HG03432 (cell line): ENCODE measurements at regions not wholly inside any gene's neighbourhood (a gene's known extent, or its start where the extent isn't known, plus 50 kb on each side); places are given as distances from the start of the nearest gene placed in this dataset.

ENCODE experiments used
- ATAC-seq: cut with Tn5 transposase; IDR thresholded peaks from one replicate; pipeline ENCODE4 v1.9.1; 2021; ENCODE audit warnings: mild to moderate bottlenecking, moderate library complexity; ENCODE audit not compliant: unreplicated experiment

DNA sequence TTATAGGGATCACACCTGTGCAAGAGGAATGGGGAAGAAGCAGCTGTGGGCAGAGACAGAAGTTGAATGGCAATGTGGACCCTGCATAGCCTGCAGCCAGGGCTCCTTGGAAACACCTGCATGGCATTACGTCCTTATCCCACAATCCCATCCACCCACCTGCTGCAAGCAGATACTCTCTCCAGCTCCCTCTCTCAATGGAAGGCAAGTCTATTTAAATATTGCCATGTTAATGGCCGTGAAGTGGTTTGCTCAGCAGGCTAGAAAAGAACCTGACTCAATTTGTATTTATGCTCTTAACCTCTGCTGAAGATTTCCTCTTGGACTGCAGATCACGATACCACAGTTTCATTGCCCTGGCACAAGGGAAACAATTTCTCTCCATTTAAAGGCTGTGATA, 417.0 kb downstream of the TYW1 start:
- no peak for ATAC-seq

- no peak for ATAC-seq
Observed at GRCh38 chr7:67414858-67415257, 418.2 kb downstream of the TYW1 start.

DNA sequence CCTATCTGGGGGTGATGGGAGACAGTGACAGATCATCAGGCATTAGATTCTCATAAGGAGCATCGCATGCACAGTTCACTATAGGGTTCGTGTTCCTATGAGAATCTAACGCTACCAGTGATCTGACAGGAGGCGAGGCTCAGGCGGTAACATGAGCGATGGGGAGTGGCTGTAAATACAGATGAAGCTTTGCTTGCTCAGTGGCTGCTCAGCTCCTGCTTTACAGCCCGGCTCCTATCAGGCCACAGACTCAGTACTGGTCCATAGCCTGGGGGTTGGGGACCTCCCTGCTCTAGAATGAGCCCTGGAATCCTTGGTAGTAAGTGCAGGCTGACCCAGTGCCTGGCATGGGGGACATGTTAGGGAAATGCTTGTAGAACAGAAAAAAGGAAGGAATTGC, 426.0 kb downstream of the TYW1 start:
- ATAC-seq = no peak

GRCh38 chr7:67423065-67423464, 426.4 kb downstream of the TYW1 start:
- ATAC-seq = no peak

DNA sequence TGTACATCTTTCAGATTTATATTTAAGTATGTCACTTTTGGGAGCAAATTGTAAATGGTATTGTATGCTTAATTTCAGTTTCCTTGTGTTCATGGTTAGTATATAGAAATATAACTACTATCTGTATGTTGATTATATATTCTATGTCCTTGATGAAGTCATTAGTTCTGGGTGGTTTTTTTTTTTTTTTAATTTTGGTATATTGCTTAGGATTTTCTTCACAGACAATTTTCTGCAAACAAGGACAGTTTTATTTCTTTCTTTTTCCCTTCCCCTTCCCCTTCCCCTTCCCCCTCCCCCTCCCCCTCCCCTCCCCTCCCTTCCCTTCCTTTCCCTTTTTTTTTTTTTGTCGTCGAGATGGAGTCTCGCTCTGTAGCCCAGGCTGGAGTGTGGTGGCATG, 430.0 kb downstream of the TYW1 start:
- ATAC-seq = no peak

DNA sequence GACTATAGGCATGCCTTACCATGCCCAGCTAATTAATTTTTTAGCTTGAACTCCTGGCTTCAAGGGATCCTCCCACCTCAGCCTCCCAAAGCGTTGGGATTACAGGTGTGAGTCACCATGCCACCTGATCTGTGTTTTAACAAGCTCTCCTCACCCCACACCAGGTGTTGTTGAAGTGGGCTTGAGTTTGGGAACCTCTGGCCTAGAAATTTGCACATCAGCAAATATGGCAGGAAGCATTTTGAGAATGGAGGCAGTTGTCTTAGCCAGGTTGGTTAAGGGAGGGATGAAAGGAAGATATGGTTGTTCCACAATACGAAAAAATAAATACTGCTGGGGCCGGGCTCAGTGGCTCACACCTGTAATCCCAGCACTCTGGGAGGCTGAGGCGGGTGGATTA, 433.1 kb downstream of the TYW1 start:
- no peak for ATAC-seq

- no peak for ATAC-seq
Observed at GRCh38 chr7:67432536-67433234, 436.1 kb downstream of the TYW1 start.

GRCh38 chr7:67435894-67436535, 439.4 kb downstream of the TYW1 start:
- no peak for ATAC-seq

GRCh38 chr7:67438198-67438882, 441.7 kb downstream of the TYW1 start:
- no peak for ATAC-seq

DNA sequence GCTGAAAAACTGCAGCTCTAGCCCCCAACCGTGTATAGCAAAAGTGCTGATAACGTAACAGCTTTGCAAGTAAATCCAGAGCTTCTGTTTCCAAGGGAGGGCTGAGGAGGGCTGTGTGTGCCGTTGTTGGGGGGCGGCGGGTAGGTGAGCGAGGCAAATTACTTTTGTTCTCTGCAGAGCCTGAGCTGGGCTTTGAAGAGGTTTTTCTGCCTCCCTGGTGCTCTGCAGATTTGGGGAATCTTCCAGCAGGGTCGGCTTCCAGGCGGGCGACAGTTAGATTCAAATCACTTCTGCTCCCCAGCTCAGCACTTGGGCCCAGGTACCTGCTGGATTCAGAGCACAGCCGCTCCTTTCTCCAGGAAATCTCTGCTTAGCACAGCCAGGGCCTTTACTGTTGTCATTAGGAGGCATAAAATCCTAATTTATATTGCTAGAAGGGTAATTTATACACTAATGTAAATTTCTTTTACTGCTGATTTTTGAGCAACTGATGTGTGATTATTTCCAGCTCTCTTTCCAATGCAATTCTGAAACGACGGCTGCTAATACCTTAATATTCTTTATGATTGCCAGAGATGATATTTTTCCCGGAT, 442.4 kb downstream of the TYW1 start:
- no peak for ATAC-seq

DNA sequence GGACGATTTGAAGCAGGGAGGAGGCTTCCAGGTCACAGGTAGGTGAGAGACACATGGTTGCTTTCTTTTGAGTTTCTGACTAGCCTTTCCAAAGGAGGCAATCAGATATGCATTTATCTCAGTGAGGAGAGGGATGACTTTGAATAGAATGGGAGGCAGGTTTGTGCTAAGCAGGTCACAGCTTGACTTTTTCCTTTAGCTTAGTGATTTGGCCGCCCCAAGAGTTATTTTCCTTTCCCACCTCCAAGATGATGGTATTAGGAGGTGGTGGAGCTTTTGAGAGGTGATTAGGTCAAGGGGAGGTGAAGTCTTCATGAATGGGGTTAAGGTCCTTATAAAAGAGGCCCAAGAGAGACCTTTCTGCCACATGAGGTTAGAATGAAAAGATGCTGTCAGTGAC, 443.7 kb downstream of the TYW1 start:
- ATAC-seq = no peak

DNA sequence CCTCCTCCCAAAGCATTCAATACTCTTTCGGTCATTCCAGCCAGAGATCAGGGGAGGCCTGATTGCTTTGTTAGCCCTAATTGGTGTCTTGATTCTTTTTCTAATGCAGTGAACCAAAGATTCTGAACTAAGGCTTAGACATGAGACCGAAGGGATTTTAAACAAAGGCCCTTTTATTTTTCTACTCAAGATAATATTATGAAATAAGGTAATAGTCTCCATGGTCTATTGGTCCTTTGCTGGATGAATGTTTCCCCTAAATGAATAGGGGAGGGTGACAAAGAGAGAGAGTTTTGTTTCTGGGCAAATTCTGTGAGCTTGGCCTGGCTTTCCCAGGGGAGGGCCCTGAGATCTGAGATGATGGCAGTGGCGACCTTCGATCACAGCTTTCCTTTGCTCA, 449.1 kb downstream of the TYW1 start:
- ATAC-seq = no peak

GRCh38 chr7:67447297-67447696, 450.7 kb downstream of the TYW1 start:
- no peak for ATAC-seq

GRCh38 chr7:67448271-67448670, 451.6 kb downstream of the TYW1 start:
- ATAC-seq = no peak

GRCh38 chr7:67450171-67450570, 453.5 kb downstream of the TYW1 start:
- no peak for ATAC-seq

DNA sequence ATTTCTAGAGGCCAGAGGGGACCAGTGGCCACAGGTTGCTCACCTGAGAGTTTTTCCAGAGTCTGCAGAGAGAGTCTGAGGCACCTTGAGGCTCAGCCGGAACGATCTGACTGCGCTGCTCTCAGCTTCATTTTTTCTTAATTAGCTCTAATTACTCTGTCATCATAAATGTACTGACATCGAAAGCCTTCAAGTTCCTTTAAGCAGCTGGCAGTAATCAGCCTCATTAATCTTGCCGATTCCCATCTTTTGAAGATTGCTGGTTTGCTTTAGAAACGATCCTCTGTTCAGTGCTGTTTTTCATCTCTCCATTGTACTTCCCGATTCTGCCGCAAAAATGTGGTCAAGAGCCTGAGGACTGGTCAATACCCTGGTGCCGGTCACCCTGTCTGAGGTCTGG, 454.7 kb downstream of the TYW1 start:
- ATAC-seq = no peak

- no peak for ATAC-seq
Observed at GRCh38 chr7:67452516-67453026, 455.9 kb downstream of the TYW1 start.

DNA sequence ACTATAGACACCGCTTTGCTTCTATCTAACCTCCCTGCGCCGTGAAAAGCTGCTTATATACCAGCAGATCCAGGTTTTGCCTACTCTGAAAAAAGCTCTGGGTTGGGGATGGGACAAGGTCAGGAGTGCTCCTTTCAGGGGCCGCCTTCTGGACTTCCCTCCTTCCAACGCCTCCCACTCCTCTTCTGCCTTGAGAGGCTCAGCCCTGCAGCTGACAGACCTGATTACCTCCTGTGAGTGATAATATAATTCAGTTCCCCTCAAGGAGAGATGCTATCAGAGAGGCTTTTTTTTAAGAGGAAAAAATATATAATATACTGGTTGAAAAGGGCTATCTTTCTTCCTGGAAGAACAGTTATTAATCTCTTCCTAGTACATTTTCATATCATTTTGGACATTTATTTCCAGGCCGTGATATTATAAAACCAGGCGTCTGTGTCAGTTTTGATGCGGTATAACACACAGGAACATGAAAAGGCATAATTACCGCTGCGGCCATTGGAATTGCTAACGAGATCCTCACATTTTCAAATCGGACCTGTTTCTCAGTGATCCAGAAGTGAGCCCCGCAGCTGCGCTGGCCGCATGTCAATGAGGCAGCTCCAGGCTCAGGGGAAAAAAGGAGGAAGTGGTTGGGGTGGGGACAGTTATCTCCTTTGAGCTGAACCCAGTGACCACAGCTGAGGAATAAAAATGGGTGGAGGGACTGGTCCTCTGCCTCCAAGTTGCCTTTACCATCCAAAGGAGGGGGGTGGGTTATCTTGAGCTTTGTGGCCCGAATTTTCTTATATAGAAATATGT, 457.1 kb downstream of the TYW1 start:
- no peak for ATAC-seq

GRCh38 chr7:67455508-67455907, 458.9 kb downstream of the TYW1 start:
- no peak for ATAC-seq

DNA sequence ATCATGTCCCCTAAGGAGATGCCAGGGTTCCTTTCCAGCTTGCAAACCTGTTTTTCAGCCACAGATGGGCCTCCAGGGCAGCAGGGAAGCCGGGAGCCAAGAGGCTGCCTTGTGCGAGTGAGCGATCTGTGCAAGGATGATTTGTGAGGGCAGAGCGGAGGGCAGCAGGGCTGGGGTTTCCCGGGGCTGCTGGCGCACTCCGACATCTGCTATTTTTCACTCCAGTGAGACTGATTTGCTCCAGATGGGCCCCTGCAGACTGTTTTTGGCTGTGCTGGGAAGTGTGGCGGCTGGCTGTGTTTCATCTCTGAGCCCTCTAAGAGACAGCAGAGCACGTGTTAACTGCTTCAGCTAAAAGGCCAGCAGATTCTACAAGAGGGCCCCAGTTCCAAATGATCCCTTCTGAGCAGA, 466.2 kb downstream of the TYW1 start:
- ATAC-seq = no peak

DNA sequence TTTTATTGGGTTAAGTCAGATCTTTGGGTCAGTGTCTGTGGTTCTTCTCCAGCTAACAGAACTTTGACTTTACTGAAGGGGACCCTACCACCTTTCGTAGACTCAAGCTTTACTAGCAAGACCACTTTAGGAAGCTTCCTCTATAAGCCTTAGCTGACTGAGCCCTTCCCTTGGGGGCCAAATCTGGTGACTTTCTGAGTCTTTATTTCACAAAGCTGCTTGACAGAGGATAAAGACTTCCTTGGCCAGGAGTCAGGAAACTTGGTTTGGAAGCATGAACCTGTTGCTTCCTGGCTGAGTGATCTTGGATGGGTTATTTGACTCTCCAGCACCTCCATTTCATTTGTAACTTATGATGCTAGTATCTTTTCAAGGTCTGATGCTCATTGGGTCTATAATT, 466.7 kb downstream of the TYW1 start:
- no peak for ATAC-seq
